Right atrium auricular region (tissue), 2 donors: ENCODE measurements at regions not wholly inside any gene's neighbourhood (a gene's known extent, or its start where the extent isn't known, plus 50 kb on each side); places are given as distances from the start of the nearest gene placed in this dataset.
"Not testable (repeated sequence)": the region's sequence is repeated elsewhere in the genome, so short reads cannot be mapped to it uniquely, and the experiment has no call there.

Experiments used
- DNase-seq: peaks from one replicate; pipeline ENCODE4 v3.0.0-alpha.2; 2019; ENCODE audit warnings: low spot score
- H3K27ac ChIP-seq, 2 donors: fragments of 200-600 bp; sonication (generic); 1 replicate in 1 of 2; 2 replicates in 1 of 2; pipeline ENCODE4 v1.5.1; 2016 to 2019
- H3K27me3 ChIP-seq, 2 donors: fragments of 200-600 bp; sonication (generic); one replicate each; pipeline versions ENCODE4 v1.5.1 to v1.6.0; 2017 to 2019
- H3K36me3 ChIP-seq: fragments of 200-600 bp; sonication (generic); one replicate; pipeline ENCODE4 v1.5.1; 2016
- H3K4me1 ChIP-seq, 2 donors: fragments of 200-600 bp; sonication (generic); one replicate each; pipeline versions ENCODE4 v1.5.1 to v1.6.0; 2017 to 2019
- H3K4me3 ChIP-seq, 2 donors: fragments of 200-600 bp; sonication (generic); 1 replicate in 1 of 2; 2 replicates in 1 of 2; pipeline ENCODE4 v1.5.1; 2017 to 2019; ENCODE audit warnings: mild to moderate bottlenecking in 1 of 2, moderate library complexity in 1 of 2
- H3K9me3 ChIP-seq, 2 donors: fragments of 200-600 bp; sonication (generic); one replicate each; pipeline ENCODE4 v1.5.1; 2019
- CTCF ChIP-seq, 2 donors: fragments of 200-600 bp; sonication (generic); IDR thresholded peaks; one replicate each; pipeline ENCODE4 v1.5.1; 2019; ENCODE audit warnings: antibody characterized with exemption in 2 of 2

- H3K27ac ChIP-seq, result no peak overlapping the region
- no peak for DNase-seq
Observed at GRCh38 chr6:164749221-164750064, 560.0 kb downstream of the C6orf118 start.

GRCh38 chr6:164744301-164744700 lies 565.1 kb downstream of the C6orf118 start:
- H3K9me3 ChIP-seq, result no peaks in the 10 kb centered on the region
- no peak overlapping the region for H3K27ac ChIP-seq
- no peaks in the 10 kb centered on the region for H3K36me3 ChIP-seq
- H3K27me3 ChIP-seq, result no peaks in the 10 kb centered on the region
- DNase-seq, result no peak
- H3K4me3 ChIP-seq, result no peak overlapping the region
- TF ChIP-seq CTCF (IDR thresholded peaks at IDR 0.05), result no peak
- no peaks in the 10 kb centered on the region for H3K4me1 ChIP-seq

More at GRCh38 chr6:164749221-164750064, 560.0 kb downstream of the C6orf118 start:
- no peak overlapping the region for H3K4me3 ChIP-seq
- no peak for TF ChIP-seq CTCF (IDR thresholded peaks at IDR 0.05)
- no peaks in the 10 kb centered on the region for H3K36me3 ChIP-seq
- H3K9me3 ChIP-seq, result no peaks in the 10 kb centered on the region
- no peaks in the 10 kb centered on the region for H3K27me3 ChIP-seq
- H3K4me1 ChIP-seq, result no peaks in the 10 kb centered on the region

DNA sequence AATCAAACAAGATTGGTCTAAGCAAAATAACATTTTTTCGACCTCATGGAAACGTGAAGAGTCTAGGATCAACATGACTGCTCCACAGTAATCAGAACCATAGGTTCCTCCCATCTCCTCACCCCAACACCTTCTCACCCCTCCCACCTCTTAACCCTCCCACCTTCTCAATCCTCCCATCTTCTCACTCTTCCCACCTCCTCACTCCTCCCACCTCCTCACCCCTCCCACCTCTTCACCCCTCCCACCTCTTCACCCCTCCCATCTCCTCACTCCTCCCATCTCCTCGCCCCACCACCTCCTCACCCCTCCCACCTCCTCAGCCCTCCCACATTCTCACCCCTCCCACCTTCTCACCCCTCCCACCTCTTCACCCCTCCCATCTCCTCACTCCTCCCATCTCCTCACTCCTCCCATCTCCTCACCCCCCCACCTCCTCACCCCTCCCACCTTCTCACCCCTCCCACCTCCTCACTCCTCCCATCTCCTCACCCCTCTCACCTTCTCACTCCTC lies 567.4 kb downstream of the C6orf118 start:
- Histone ChIP-seq H3K4me3 (no peak overlapping the region), H3K9me3 (no peaks in the 10 kb centered on the region), H3K4me1 (no peaks in the 10 kb centered on the region), H3K27me3 (no peaks in the 10 kb centered on the region), H3K27ac (no peak overlapping the region), H3K36me3 (no peaks in the 10 kb centered on the region)
- no peak for TF ChIP-seq CTCF (IDR thresholded peaks at IDR 0.05)
- DNase-seq, result no peak

- not testable (repeated sequence) for DNase-seq, H3K27ac ChIP-seq, H3K4me1 ChIP-seq, H3K36me3 ChIP-seq, H3K4me3 ChIP-seq, H3K27me3 ChIP-seq, H3K9me3 ChIP-seq
Observed at GRCh38 chr6:164736090-164736489, 573.3 kb downstream of the C6orf118 start.

DNA sequence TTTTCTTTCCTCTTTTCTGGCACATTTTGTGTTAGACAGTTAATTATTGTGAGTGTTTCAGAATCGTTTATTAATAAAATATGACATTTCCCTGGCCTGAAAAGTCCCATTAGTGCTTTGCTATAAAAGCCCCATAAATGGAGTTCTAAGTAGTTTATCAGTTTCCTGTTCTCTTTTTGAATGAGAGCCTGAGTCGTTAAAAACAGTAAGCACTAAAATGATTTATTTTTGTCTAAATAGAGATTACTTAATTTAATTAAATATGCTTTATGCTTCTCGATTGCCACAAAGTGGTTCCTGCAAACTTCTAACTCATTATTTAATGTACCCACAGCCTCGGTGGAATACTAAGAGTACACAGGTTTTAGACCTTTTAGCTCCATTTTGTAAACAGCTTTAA lies 577.9 kb downstream of the C6orf118 start:
- no peaks in the 10 kb centered on the region for H3K36me3 ChIP-seq
- no peak overlapping the region for H3K27ac ChIP-seq
- no peaks in the 10 kb centered on the region for H3K4me1 ChIP-seq
- DNase-seq, result no peak
- no peak overlapping the region for H3K4me3 ChIP-seq
- TF ChIP-seq CTCF (IDR thresholded peaks at IDR 0.05), result no peak
- H3K9me3 ChIP-seq, result no peaks in the 10 kb centered on the region
- H3K27me3 ChIP-seq, result no peaks in the 10 kb centered on the region

GRCh38 chr6:164721460-164721859 lies 587.9 kb downstream of the C6orf118 start:
- Histone ChIP-seq H3K36me3 (no peaks in the 10 kb centered on the region), H3K4me1 (no peaks in the 10 kb centered on the region), H3K9me3 (peaks cover 0 to 27% of the 10 kb centered on the region in 2 donors), H3K27ac (no peak overlapping the region), H3K4me3 (no peak overlapping the region), H3K27me3 (no peaks in the 10 kb centered on the region)
- TF ChIP-seq CTCF (IDR thresholded peaks at IDR 0.05), result no peak
- no peak for DNase-seq
